Kidney (tissue), 13 donors: ENCODE measurements at regions not wholly inside any gene's neighbourhood (a gene's known extent, or its start where the extent isn't known, plus 50 kb on each side); places are given as distances from the start of the nearest gene placed in this dataset.
"Not testable (repeated sequence)": the region's sequence is repeated elsewhere in the genome, so short reads cannot be mapped to it uniquely, and the experiment has no call there.

Source experiments
- DNase-seq, 5 donors: peaks; one replicate each; pipeline ENCODE4 v3.0.0-alpha.2; 2013 to 2020
- FAIRE-seq: peaks from 2 replicates; lab custom pipeline; 2012; peaks lifted over from hg19 to GRCh38; lab: Jason Lieb, UNC
- H3K27ac ChIP-seq, 2 donors: one replicate each; pipeline ENCODE4 v1.7.0; 2013; ENCODE audit warnings: low read depth in 2 of 2, low read length in 2 of 2, inconsistent platforms in 1 of 2
- H3K27me3 ChIP-seq: one replicate; pipeline ENCODE4 v1.7.1; 2013; ENCODE audit warnings: low read length, inconsistent platforms; ENCODE audit not compliant: control insufficient read depth, insufficient read depth
- H3K36me3 ChIP-seq, 3 donors: one replicate each; pipeline versions ENCODE4 v1.7.0 to v1.7.1; 2013; ENCODE audit warnings: low read length in 3 of 3, control low read depth in 1 of 3, inconsistent platforms in 1 of 3; ENCODE audit not compliant: insufficient read depth in 3 of 3, control insufficient read depth in 2 of 3
- H3K4me1 ChIP-seq, 3 donors: one replicate each; pipeline versions ENCODE4 v1.7.0 to v1.7.1; 2013; ENCODE audit warnings: low read length in 3 of 3, inconsistent platforms in 1 of 3, low read depth in 1 of 3; ENCODE audit not compliant: control insufficient read depth in 2 of 3, insufficient read depth in 2 of 3
- H3K4me3 ChIP-seq, 3 donors: one replicate each; pipeline versions ENCODE4 v1.7.0 to v1.8.1; 2013; ENCODE audit warnings: low read length in 3 of 3, control low read depth in 1 of 3, inconsistent platforms in 1 of 3
- H3K9ac ChIP-seq, 3 donors: one replicate each; pipeline versions ENCODE4 v1.7.0 to v1.7.1; 2013; ENCODE audit warnings: low read length in 3 of 3, control low read depth in 1 of 3, inconsistent platforms in 1 of 3
- H3K9me3 ChIP-seq, 3 donors: one replicate each; pipeline versions ENCODE4 v1.7.0 to v1.7.1; 2013; ENCODE audit warnings: low read length in 3 of 3, control low read depth in 1 of 3, inconsistent platforms in 1 of 3; ENCODE audit not compliant: control insufficient read depth in 2 of 3, insufficient read depth in 1 of 3
- intact Hi-C: fragments of 100-400 bp; cut with DNase I; formaldehyde crosslinking; loops from one replicate; pipeline ENCODE4 v1.11.1; 2022
- TF ChIP-seq, protein P1 (sequence below): IDR thresholded peaks from 3 replicates; pipeline ENCODE4 v1.5.1; 2012; ENCODE audit warnings: mild to moderate bottlenecking, moderate library complexity, borderline replicate concordance; ENCODE audit not compliant: insufficient read depth; ENCODE audit errors: extremely low read depth
- donor health status: control.
- donor health status: control.
- donor health status: control.
- donor health status: control.
- donor health status: control.
- donor health status: DM: yes; HTN: yes; CAD: no.
- donor health status: Normal renal cell carcinoma (clear cell type).

DNA sequence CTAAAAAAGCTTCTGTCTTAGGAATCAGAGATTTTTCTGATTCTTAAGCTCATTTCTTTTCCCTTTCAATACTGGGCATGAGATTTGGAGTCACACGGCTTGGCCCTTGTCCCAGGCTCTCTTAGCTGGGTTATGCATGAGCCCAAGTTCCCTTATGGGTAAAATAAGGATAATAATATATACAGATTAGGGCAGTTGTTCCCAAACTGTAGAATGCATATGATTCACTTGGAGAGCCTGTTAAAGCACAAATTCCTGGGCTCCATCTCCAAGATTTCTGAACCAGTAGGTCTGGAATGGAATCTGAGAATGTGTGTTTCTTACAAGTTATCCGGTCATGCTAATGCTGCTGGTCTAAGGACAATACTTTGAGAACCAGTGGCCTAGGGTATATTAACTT lies 154.0 kb downstream of the REEP3 start:
- Histone ChIP-seq H3K36me3 (no peaks in the 10 kb centered on the region), H3K9ac (no peak overlapping the region), H3K27ac (no peak overlapping the region), H3K4me1 (peaks cover 2 to 21% (median 14%) of the 10 kb centered on the region in 3 donors), H3K27me3 (no peaks in the 10 kb centered on the region), H3K4me3 (no peak overlapping the region), H3K9me3 (no peaks in the 10 kb centered on the region)
- intact Hi-C loops = no loop called here
- no peak for DNase-seq
- FAIRE-seq = no peak
- TF ChIP-seq, protein P1, sequence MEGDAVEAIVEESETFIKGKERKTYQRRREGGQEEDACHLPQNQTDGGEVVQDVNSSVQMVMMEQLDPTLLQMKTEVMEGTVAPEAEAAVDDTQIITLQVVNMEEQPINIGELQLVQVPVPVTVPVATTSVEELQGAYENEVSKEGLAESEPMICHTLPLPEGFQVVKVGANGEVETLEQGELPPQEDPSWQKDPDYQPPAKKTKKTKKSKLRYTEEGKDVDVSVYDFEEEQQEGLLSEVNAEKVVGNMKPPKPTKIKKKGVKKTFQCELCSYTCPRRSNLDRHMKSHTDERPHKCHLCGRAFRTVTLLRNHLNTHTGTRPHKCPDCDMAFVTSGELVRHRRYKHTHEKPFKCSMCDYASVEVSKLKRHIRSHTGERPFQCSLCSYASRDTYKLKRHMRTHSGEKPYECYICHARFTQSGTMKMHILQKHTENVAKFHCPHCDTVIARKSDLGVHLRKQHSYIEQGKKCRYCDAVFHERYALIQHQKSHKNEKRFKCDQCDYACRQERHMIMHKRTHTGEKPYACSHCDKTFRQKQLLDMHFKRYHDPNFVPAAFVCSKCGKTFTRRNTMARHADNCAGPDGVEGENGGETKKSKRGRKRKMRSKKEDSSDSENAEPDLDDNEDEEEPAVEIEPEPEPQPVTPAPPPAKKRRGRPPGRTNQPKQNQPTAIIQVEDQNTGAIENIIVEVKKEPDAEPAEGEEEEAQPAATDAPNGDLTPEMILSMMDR = no peak

DNA sequence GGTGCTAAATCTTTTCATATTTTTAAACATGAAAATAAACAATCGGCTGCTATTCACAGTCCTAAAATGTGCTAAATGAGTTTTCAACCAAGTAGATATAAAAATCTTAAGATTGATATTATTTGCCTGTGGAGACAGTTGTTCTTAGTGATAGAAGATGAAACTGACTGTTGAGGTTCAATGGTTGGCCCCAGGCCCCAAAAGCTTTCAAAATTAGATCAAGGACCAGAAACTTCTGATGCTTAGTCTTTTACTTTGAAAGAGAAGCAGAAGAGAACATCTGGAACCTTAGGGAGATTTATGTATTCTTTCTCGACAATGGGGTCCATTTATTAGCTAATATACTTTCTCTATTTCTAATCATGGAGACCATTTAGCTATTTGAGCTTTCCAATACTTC lies 155.8 kb downstream of the REEP3 start:
- Histone ChIP-seq H3K4me1 (peaks cover 0 to 6% (median 4%) of the 10 kb centered on the region in 3 donors), H3K27ac (no peak overlapping the region), H3K4me3 (no peak overlapping the region), H3K27me3 (no peaks in the 10 kb centered on the region), H3K9ac (no peak overlapping the region), H3K9me3 (no peaks in the 10 kb centered on the region), H3K36me3 (no peaks in the 10 kb centered on the region)
- intact Hi-C loops = no loop called here
- peak in 1 of 5 donors; percentile 51 for DNase-seq
- no peak for FAIRE-seq
- TF ChIP-seq, protein P1 = no peak

DNA sequence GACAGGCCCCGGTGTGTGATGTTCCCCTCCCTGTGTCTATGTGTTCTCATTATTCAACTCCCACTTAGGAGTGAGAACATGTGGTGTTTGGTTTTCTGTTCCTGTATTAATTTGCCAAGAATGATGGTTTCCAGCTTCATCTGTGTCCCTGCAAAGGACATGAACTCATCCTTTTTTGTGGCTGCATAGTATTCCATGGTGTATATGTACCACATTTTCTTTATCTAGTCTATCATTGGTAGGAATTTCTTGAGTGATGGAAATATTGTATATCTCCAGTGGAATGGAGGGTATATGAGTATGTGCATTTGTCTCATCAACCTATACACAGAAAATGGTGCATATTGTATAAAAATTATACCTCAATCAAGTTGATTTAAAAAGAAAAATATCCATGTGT lies 159.3 kb downstream of the REEP3 start:
- FAIRE-seq, DNase-seq, H3K36me3 ChIP-seq, H3K4me3 ChIP-seq, H3K27ac ChIP-seq, H3K4me1 ChIP-seq, H3K27me3 ChIP-seq, H3K9me3 ChIP-seq, intact Hi-C loops, H3K9ac ChIP-seq: not testable (repeated sequence)

DNA sequence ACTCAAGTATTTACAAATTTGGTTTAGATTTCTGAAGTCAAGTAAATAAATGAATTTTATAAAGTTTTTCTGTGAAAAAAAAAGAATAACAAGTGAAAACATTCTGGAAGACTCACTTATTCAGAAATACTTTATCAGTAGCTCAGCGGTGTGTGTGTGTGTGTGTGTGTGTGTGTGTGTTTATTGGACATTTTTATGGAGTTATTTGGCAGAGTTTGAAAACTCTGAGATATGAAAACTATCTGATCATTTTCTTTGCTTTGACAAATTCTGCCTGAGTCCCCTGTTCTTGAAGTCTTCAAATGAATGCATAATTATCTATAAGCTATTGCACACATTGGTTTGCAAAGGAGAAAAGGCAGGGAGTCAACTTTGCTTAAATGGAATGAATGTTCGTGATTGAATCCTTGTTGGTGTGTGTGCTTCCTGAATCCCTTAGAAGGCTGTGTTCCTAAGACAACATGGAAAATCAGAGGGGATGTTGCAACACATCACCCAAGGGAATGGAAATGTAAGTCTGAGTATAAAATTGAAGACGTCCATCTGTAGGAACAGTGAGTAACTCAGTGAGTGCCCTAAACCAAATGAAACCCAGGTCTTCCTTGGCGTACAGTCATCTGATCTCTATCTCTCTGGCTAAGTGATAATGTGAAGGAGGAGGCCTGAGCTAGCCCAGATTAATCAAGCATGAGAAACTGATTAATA lies 160.9 kb downstream of the REEP3 start:
- H3K27me3 ChIP-seq = no peaks in the 10 kb centered on the region
- H3K4me3 ChIP-seq = no peak overlapping the region
- FAIRE-seq (no peak), DNase-seq (peak in 2 of 5 donors; percentile 49 to 85)
- H3K36me3 ChIP-seq = no peaks in the 10 kb centered on the region
- H3K9ac ChIP-seq = no peak overlapping the region
- H3K27ac ChIP-seq = no peak overlapping the region
- no peaks in the 10 kb centered on the region for H3K4me1 ChIP-seq
- intact Hi-C loops = no loop called here
- TF ChIP-seq, protein P1 = no peak
- no peaks in the 10 kb centered on the region for H3K9me3 ChIP-seq

DNA sequence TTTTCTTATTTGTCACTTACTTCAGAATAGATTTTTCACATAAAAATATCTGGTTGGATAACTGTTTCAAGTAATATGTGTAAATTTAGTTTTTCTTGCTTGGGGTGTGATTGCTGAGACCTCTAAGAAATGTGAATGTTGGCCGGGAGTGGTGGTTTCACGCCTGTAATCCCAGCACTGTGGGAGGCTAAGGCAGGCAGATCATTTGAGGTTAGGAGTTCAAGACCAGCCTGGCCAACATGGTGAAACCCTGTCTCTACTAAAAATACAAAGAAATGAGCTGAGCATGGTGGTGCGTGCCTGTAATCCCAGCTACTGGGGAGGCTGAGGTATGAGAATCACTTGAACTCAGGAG lies 161.5 kb downstream of the REEP3 start:
- FAIRE-seq, H3K9me3 ChIP-seq, DNase-seq, H3K27ac ChIP-seq, H3K4me3 ChIP-seq, H3K9ac ChIP-seq, intact Hi-C loops, H3K36me3 ChIP-seq, H3K4me1 ChIP-seq, H3K27me3 ChIP-seq: not testable (repeated sequence)
